ENCODE measurements at regions not wholly inside any gene's neighbourhood (a gene's known extent, or its start where the extent isn't known, plus 50 kb on each side); places are given as distances from the start of the nearest gene placed in this dataset.
"Not testable (repeated sequence)": the region's sequence is repeated elsewhere in the genome, so short reads cannot be mapped to it uniquely, and the experiment has no call there.

DNA sequence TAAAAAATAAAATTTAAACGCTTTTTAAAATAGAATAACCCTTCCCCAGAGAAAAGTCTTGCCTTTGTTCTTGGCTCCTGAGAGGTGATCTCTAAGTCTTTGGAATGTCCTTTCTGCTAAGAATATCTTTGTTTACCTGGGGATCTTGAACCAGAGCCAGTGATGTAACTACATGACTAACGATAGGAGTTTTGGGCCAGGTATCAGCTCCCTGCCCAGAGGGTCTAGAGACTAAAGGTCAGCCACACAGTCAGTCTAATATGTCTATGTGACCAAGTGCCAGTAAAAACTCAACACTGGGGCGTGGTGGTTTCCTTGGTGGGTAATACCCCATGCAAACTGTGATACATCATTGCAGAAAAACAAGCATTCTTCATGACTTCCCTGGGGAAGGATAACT is 1351.9 kb upstream of the C9orf72 start:
- DNase-seq (ENCODE audit: low read depth), result no peak

- DNase-seq (ENCODE audit: low read depth), result no peak
Observed at GRCh38 chr9:28926306-28926705, 1353.0 kb upstream of the C9orf72 start.

- DNase-seq (ENCODE audit: low read depth), result no peak
Observed at GRCh38 chr9:28927691-28928090, 1354.4 kb upstream of the C9orf72 start.

DNA sequence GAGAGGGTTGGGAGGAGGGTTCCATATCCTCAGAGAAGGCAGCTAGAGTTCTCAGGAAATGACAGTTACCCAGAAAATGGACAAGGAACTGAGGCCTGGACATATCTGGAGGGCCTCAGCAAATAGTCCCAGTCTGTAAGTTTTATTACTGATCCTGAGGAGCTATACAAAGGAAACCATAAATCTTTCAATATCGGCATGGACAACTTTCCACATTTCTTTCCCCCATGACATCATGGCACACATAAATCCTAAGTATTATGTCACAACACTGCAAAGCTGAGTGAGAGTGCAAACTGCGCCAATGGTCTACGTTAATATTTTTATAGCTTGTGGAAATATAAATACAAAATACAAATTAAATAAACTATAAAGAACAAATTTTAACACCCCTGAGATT is 1356.2 kb upstream of the C9orf72 start:
- no peak for DNase-seq (ENCODE audit: low read depth)

- no peak for DNase-seq (ENCODE audit: low read depth)
Observed at GRCh38 chr9:28930766-28931165, 1357.5 kb upstream of the C9orf72 start.

GRCh38 chr9:28934111-28934510 is 1360.8 kb upstream of the C9orf72 start:
- DNase-seq (ENCODE audit: low read depth), result no peak

- DNase-seq (ENCODE audit: low read depth), result no peak
Observed at GRCh38 chr9:28938981-28939380, 1365.7 kb upstream of the C9orf72 start.

DNA sequence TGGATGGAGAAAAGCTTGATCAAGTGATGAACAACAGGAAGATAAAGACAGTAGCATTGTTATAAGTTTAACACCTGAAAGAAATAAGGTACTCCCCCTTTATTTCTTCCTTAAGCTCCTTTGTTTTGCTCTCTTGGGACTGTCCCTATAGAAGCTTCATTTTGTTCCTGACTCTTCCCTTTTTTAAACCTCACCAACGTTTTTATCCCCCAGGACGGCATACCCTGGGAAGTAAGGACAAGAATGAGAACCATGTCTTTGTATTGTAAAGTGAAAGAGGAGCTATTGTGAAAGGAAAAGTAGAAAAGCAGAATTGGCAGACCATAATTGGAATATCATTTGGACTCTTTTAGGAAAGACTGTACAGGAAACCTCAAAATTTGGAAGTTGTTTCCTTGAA is 1368.6 kb upstream of the C9orf72 start:
- no peak for DNase-seq (ENCODE audit: low read depth)

- no peak for DNase-seq (ENCODE audit: low read depth)
Observed at GRCh38 chr9:28942941-28943340, 1369.7 kb upstream of the C9orf72 start.

- DNase-seq (ENCODE audit: low read depth), result no peak
Observed at GRCh38 chr9:28946648-28947047, 1373.4 kb upstream of the C9orf72 start.

GRCh38 chr9:28951945-28952344 is 1378.7 kb upstream of the C9orf72 start:
- DNase-seq (ENCODE audit: low read depth), result no peak

DNA sequence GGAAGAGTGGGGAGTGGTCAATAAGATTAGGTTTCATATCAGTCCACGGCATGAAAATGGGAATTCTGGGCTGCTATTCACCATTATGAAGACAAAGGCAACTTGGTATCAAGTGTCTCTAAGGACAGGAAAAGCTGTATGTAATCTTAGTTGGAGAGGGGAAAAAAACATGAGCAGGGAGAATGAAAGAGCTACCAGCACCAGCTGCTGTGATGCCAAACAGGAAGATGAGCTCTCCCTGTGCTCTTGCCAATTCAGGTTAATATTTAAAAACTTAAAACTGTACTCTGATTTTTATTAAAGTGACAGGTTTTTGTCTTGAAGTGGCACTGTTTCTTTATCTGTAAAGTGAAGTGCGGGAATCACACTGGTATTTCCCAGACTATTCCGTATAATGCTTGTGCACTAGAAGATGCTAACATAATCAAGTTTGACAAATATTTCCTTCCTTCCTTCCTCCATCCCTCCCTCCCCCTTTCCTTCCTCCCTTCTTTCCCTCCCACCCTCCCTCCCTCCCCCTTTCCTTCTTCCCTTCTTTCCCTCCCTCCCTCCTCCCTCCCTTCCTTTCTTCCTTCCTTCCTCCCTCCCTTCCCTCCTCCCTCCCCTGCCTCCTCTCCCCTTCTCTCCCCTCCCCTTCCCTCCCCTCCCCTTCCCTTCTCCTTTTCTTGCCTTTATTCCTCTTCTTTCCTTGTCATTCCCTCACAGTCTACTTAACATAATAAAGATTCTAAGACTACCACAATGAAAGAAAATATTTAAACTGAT is 1383.0 kb upstream of the C9orf72 start:
- DNase-seq (ENCODE audit: low read depth), result no peak

GRCh38 chr9:28960602-28961001 is 1387.3 kb upstream of the C9orf72 start:
- DNase-seq (ENCODE audit: low read depth), result no peak

- no peak for DNase-seq (ENCODE audit: low read depth)
Observed at GRCh38 chr9:28961623-28962022, 1388.3 kb upstream of the C9orf72 start.

- DNase-seq (ENCODE audit: low read depth), result no peak
Observed at GRCh38 chr9:28967226-28967625, 1393.9 kb upstream of the C9orf72 start.

DNA sequence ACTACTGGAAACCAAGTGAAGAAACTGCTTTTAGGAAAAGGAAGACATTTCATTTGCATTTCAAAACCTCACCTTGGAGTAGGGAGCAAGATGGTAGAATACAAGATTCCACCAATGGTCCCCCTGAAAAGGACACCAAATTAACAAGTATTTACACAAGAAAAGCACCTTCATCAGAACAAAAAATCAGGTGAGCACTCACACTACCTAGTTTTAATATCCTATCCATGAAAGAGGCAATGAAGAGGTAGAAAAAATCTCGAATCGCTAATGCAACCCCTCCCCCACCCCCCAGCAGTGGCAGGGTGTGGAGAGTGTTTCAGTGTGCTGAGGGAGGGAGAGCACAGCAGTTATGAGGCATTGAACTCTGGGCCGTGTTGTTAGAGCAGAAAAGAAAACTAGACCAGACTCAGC is 1397.0 kb upstream of the C9orf72 start:
- DNase-seq (ENCODE audit: low read depth), result no peak

GRCh38 chr9:28971881-28972280 is 1398.6 kb upstream of the C9orf72 start:
- no peak for DNase-seq (ENCODE audit: low read depth)

DNA sequence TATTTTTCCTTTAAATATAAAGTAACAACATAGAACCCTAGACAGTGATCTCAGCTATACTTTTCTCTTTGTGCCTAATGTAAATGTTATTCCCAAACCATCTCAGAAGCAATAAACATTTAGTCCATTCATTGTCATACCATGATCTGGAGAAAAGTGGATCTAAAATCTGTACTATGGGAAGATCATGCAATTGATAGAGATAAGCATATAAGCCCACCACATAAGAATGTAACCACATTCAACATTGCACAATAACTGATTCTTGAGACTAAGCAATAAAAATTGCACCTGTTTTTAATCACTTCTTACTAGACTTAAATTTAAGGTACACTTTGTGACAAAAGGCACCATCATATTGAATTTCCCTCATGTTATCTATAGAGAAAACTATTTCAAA is 1403.0 kb upstream of the C9orf72 start:
- no peak for DNase-seq (ENCODE audit: low read depth)

- no peak for DNase-seq (ENCODE audit: low read depth)
Observed at GRCh38 chr9:28976684-28977083, 1403.4 kb upstream of the C9orf72 start.

- no peak for DNase-seq (ENCODE audit: low read depth)
Observed at GRCh38 chr9:28981129-28981528, 1407.8 kb upstream of the C9orf72 start.

DNA sequence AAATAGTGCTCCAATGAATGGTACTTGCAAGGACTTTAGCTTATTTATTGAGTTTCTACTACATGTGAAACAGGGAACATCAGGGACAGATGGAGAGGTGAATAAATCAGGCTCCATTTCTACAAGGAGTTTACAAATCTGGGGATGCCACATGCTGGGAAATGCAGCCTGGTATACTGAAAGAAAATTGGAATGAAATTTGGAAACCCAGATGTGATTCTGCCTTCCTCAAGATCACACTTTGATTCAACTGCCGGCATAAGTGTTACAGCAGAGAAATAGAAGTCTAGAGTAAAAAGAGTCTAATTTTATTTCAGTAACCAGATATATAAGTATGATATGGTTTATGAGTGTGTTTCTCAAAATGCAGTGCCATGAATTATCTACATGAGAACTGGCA is 1408.4 kb upstream of the C9orf72 start:
- DNase-seq (ENCODE audit: low read depth), result no peak

GRCh38 chr9:28984016-28984415 is 1410.7 kb upstream of the C9orf72 start:
- DNase-seq (ENCODE audit: low read depth), result no peak

DNA sequence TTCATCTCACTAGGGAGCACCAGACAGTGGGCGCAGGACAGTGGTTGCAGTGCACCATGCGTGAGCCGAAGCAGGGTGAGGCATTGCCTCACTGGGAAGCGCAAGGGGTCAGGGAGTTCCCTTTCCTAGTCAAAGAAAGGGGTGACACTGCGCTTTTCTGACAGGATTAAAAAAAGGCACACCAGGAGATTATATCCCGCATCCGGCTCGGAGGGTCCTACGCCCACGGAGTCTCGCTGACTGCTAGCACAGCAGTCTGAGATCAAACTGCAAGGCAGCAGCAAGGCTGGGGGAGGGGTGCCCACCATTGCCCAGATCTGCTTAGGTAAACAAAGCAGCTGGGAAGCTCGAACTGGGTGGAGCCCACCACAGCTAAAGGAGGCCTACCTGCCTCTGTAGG is 1416.7 kb upstream of the C9orf72 start:
- DNase-seq (ENCODE audit: low read depth), result not testable (repeated sequence)

- no peak for DNase-seq (ENCODE audit: low read depth)
Observed at GRCh38 chr9:28999057-28999456, 1425.8 kb upstream of the C9orf72 start.

All from stimulated activated CD4-positive, alpha-beta T cell treated with anti-CD3 and anti-CD28 coated beads, Interleukin-2, amount 100 ng/mL, for 4 hours (primary cell).